Omental fat pad (tissue), 3 donors: ENCODE measurements at regions not wholly inside any gene's neighbourhood (a gene's known extent, or its start where the extent isn't known, plus 50 kb on each side); places are given as distances from the start of the nearest gene placed in this dataset.

Source experiments
- ATAC-seq: fragments of 150-250 bp; one replicate; pipeline ENCODE4 v1.9.1; 2016; ENCODE audit warnings: mild to moderate bottlenecking, moderate library complexity; ENCODE audit not compliant: low FRiP score
- DNase-seq: peaks from one replicate; pipeline ENCODE4 v3.0.0-alpha.2; 2019; ENCODE audit warnings: low spot score
- CTCF ChIP-seq, 3 donors: fragments of 450-650 bp; IDR thresholded peaks; one replicate each; pipeline ENCODE4 v1.5.1; 2016 to 2017; ENCODE audit warnings: antibody characterized with exemption in 3 of 3, mild to moderate bottlenecking in 3 of 3, moderate library complexity in 2 of 3

GRCh38 chr18:61173554-61173953 lies 159.7 kb upstream of the CDH20 start:
- no peak for DNase-seq
- no peak for TF ChIP-seq CTCF (IDR thresholded peaks at IDR 0.05)
- ATAC-seq: no peak

GRCh38 chr18:61183798-61184197 lies 149.4 kb upstream of the CDH20 start:
- no peak for ATAC-seq
- no peak for DNase-seq
- no peak for TF ChIP-seq CTCF (IDR thresholded peaks at IDR 0.05)

- no peak for ATAC-seq
- TF ChIP-seq CTCF (IDR thresholded peaks at IDR 0.05): no peak
- no peak for DNase-seq
These were observed 145.3 kb upstream of the CDH20 start for GRCh38 chr18:61187971-61188370.

- TF ChIP-seq CTCF (IDR thresholded peaks at IDR 0.05): no peak
- DNase-seq (no peak), ATAC-seq (no peak)
These were observed 143.9 kb upstream of the CDH20 start for GRCh38 chr18:61189376-61189775.

- TF ChIP-seq CTCF (IDR thresholded peaks at IDR 0.05): no peak
- DNase-seq (no peak), ATAC-seq (no peak)
These were observed 138.5 kb upstream of the CDH20 start for GRCh38 chr18:61194726-61195125.

- no peak for TF ChIP-seq CTCF (IDR thresholded peaks at IDR 0.05)
- DNase-seq (no peak), ATAC-seq (no peak)
These were observed 136.5 kb upstream of the CDH20 start for GRCh38 chr18:61196750-61197149.

- DNase-seq (no peak), ATAC-seq (no peak)
- TF ChIP-seq CTCF (IDR thresholded peaks at IDR 0.05): no peak
These were observed 134.7 kb upstream of the CDH20 start for GRCh38 chr18:61198486-61198885.
